Prostate gland (tissue), 2 donors: ENCODE measurements at regions not wholly inside any gene's neighbourhood (a gene's known extent, or its start where the extent isn't known, plus 50 kb on each side); places are given as distances from the start of the nearest gene placed in this dataset.
"Not testable (repeated sequence)": the region's sequence is repeated elsewhere in the genome, so short reads cannot be mapped to it uniquely, and the experiment has no call there.

Experiments used
- DNase-seq: peaks from one replicate; pipeline ENCODE4 v3.0.0-alpha.2; 2019; ENCODE audit warnings: low spot score
- H3K27ac ChIP-seq, 2 donors: fragments of 200-600 bp; sonication (generic); 2 replicates each; pipeline ENCODE4 v1.5.1; 2017 to 2019
- H3K27me3 ChIP-seq: fragments of 200-600 bp; sonication (generic); replicated peaks from 2 replicates; pipeline ENCODE4 v1.5.1; 2019; ENCODE audit not compliant: insufficient read depth
- H3K36me3 ChIP-seq, 2 donors: fragments of 200-600 bp; sonication (generic); 1 replicate in 1 of 2; 2 replicates in 1 of 2; pipeline versions ENCODE4 v1.5.1 to v1.8.1; 2017 to 2019
- H3K4me1 ChIP-seq: fragments of 200-600 bp; sonication (generic); replicated peaks from 2 replicates; pipeline ENCODE4 v1.5.1; 2019
- H3K4me3 ChIP-seq, 2 donors: fragments of 200-600 bp; sonication (generic); 2 replicates each; pipeline ENCODE4 v1.5.1; 2017 to 2019
- H3K9me3 ChIP-seq: fragments of 200-600 bp; sonication (generic); 2 replicates; pipeline ENCODE4 v1.5.1; 2017
- CTCF ChIP-seq, 4 experiments: fragments of 200-600 bp in 2 of 4; fragments of 450-650 bp in 2 of 4; sonication (generic) in 2 of 4; IDR thresholded peaks; 1 replicate in 3 of 4; 2 replicates in 1 of 4; pipeline ENCODE4 v1.5.1; 2016 to 2019; ENCODE audit warnings: antibody characterized with exemption in 4 of 4, mild to moderate bottlenecking in 2 of 4, moderate library complexity in 2 of 4
- POLR2A ChIP-seq: fragments of 450-650 bp; IDR thresholded peaks from one replicate; pipeline ENCODE4 v1.6.1; 2016; ENCODE audit warnings: antibody characterized with exemption, mild to moderate bottlenecking
- POLR2AphosphoS5 ChIP-seq: sonication (generic); formaldehyde crosslinking; IDR thresholded peaks from one replicate; pipeline ENCODE4 v1.6.1; 2017; ENCODE audit warnings: antibody characterized with exemption
- WGBS: methylation state at CpG from one replicate; pipeline ENCODE4 v1.1.5; 2018; 5-methylcytosine and 5-hydroxymethylcytosine counted together
- intact Hi-C: fragments of 100-400 bp; cut with DNase I; formaldehyde crosslinking; loops from one replicate; pipeline ENCODE4 v1.14.2; 2022

- no peaks in the 10 kb centered on the region for H3K9me3 ChIP-seq
- no peaks in the 10 kb centered on the region for H3K4me1 ChIP-seq
- no peak overlapping the region for H3K27ac ChIP-seq
- no peak for DNase-seq
- no peaks in the 10 kb centered on the region for H3K27me3 ChIP-seq
- TF ChIP-seq CTCF (IDR thresholded peaks at IDR 0.05): no peak
- no peak for TF ChIP-seq POLR2AphosphoS5
- no peak for TF ChIP-seq POLR2A
- no peak overlapping the region for H3K4me3 ChIP-seq
- intact Hi-C loops: loop anchor here (5.0 to 10.0 kb wide), 2 partner anchors 462 to 914 kb away; no protein-coding TSS in a partner anchor
- 94% methylated on average over 4 of the region's 4 CpGs for WGBS
- H3K36me3 ChIP-seq: no peaks in the 10 kb centered on the region
Observed at GRCh38 chr2:137913169-137913568, 51.1 kb upstream of the HNMT start.

- not testable (repeated sequence) for H3K36me3 ChIP-seq, H3K4me3 ChIP-seq, H3K9me3 ChIP-seq, H3K4me1 ChIP-seq, H3K27ac ChIP-seq, H3K27me3 ChIP-seq, DNase-seq
- intact Hi-C loops: loop anchor here (5.0 to 10.0 kb wide), 2 partner anchors 461 to 914 kb away; no protein-coding TSS in a partner anchor
- 72% methylated on average over 2 of the region's 2 CpGs for WGBS
Observed at GRCh38 chr2:137913648-137914047, 50.6 kb upstream of the HNMT start.
